GM12891 (cell line): ENCODE measurements at regions not wholly inside any gene's neighbourhood (a gene's known extent, or its start where the extent isn't known, plus 50 kb on each side); places are given as distances from the start of the nearest gene placed in this dataset.
"Not testable (repeated sequence)": the region's sequence is repeated elsewhere in the genome, so short reads cannot be mapped to it uniquely, and the experiment has no call there.

Experiments
- DNase-seq: peaks from one replicate; pipeline ENCODE4 v3.0.0; 2011; ENCODE audit warnings: low spot score; ENCODE audit not compliant: insufficient read length
- FAIRE-seq: peaks from 2 replicates; lab custom pipeline; 2011; peaks lifted over from hg19 to GRCh38; lab: Jason Lieb, UNC
- PAX5 ChIP-seq: IDR thresholded peaks from 2 replicates; pipeline ENCODE4 v1.6.1; 2011; ENCODE audit warnings: low read length, moderate library complexity, mild to moderate bottlenecking; ENCODE audit not compliant: insufficient read depth, severe bottlenecking
- POLR2A ChIP-seq: IDR thresholded peaks from 2 replicates; pipeline ENCODE4 v1.6.1; 2011; ENCODE audit warnings: low read depth, low read length, control low read depth
- POLR2AphosphoS5 ChIP-seq: IDR thresholded peaks from 2 replicates; pipeline ENCODE4 v1.6.1; 2011; ENCODE audit warnings: low read depth, low read length, control low read depth
- POU2F2 ChIP-seq: IDR thresholded peaks from 2 replicates; pipeline ENCODE4 v1.6.1; 2011; ENCODE audit warnings: low read depth, mild to moderate bottlenecking, control low read depth, low read length, moderate library complexity
- SPI1 ChIP-seq: IDR thresholded peaks from 2 replicates; pipeline ENCODE4 v1.6.1; 2011; ENCODE audit warnings: low read depth, low read length, control low read depth
- TAF1 ChIP-seq: IDR thresholded peaks from 2 replicates; pipeline ENCODE4 v1.6.1; 2011; ENCODE audit warnings: low read depth, low read length, control low read depth

DNA sequence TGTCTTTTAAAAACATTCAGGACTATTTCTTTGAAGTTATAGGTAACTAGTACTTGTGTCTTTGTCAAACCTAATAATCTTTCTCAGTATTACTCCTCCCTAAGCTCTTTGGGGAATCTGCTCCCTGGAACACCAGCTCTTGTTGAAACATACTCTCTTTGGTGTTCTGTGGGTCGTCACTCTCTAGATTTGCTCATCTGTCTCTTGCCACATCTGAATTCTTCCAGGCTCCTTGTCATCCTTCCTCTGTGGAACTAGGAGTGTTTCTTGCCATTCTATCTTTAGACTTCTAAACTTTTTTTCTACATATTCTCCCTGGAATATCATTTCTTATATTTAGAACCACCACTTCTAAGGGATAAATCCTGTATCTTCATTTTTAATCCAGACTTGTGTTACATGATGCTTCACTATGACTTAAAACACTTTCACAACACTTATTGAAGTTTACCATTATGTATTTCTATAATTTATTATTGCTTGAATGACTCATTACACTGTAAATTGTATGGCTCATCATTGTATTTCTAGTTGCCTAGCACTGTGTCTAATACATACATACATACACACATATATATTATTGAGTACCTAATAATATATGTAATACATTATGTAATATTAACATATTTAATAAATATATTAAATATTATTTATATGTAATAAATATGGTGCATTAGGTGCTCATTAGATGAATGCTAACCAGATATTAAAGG is 186.1 kb downstream of the TMA16 start:
- no peak for FAIRE-seq
- DNase-seq = no peak
- TF ChIP-seq POLR2A (no peak), SPI1 (no peak), POLR2AphosphoS5 (no peak), POU2F2 (no peak), TAF1 (no peak), PAX5 (no peak)

DNA sequence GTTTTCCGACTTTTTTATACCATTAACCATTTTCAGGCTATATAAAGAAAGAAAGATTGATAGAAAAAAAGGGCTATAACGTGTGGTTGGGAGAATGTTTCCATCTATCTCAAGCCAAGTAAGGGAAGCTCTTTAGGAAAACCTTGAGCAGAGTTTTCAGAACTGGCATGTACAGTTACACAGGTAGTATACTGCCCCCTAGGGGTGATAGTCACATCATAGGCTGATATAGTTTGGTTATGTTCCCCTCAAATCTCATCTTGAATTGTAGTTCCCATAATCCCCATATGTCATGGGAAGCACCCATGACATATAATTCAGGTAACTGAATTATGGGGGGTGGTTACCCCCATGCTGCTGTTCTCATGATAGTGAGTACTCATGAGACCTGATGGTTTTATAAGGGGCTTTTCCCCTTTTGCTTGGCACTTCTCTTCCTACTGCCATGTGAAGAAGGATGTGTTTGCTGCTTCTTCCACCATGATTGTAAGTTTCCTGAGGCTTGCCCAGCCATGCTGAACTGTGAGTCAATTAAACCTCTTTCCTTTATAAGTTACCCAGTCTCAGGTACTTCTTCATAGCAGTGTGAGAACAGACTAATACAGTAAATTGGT is 186.8 kb downstream of the TMA16 start:
- FAIRE-seq = peak; percentile 85
- no peak for TF ChIP-seq POLR2AphosphoS5
- no peak for TF ChIP-seq PAX5
- no peak for TF ChIP-seq SPI1
- TF ChIP-seq TAF1 = no peak
- TF ChIP-seq POLR2A = no peak
- no peak for TF ChIP-seq POU2F2
- no peak for DNase-seq

DNA sequence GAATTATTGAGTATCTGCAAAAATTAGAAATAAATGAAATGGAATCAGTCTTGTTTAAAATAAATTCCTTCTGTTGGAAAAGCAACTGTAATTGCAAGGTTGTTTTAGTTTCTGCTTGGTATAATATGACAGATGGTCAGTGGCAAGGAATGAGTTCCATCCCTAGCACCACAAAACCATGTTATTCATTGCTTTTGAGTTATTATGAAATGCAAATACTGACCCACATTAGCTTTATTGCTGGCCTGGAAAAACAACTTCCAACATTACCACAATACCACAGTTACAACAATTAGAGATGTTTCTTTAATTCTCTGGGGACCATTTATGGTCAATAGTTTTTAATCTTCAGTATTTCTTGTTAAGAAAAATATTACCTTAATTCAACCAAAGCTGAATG is 194.4 kb downstream of the TMA16 start:
- FAIRE-seq = no peak

DNA sequence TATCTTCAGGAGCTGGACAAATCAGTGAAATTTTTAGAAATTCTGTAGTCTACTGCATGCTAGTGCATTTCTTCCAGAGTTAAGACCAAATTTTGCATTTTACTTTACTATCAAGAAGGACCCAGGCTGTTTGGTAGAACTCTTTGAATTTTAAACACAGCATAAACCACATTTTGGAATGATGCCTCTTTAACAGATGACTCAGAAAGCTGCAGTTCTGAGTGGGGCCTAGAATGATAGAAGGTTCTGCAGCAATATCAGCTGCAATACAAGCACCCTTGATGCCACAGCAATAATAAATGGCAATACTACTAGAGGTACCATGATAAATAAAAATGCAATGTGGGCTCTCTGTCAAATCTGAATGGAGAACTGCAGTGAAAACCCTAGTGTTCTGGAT is 198.7 kb downstream of the TMA16 start:
- DNase-seq (no peak), FAIRE-seq (no peak)
- TF ChIP-seq POLR2A = no peak
- no peak for TF ChIP-seq PAX5
- TF ChIP-seq POLR2AphosphoS5 = no peak
- no peak for TF ChIP-seq POU2F2
- no peak for TF ChIP-seq SPI1
- TF ChIP-seq TAF1 = no peak

More for the DNA sequence above, 194.4 kb downstream of the TMA16 start:
- no peak for DNase-seq
- TF ChIP-seq POLR2A (no peak), SPI1 (no peak), POU2F2 (no peak), TAF1 (no peak), POLR2AphosphoS5 (no peak), PAX5 (no peak)

DNA sequence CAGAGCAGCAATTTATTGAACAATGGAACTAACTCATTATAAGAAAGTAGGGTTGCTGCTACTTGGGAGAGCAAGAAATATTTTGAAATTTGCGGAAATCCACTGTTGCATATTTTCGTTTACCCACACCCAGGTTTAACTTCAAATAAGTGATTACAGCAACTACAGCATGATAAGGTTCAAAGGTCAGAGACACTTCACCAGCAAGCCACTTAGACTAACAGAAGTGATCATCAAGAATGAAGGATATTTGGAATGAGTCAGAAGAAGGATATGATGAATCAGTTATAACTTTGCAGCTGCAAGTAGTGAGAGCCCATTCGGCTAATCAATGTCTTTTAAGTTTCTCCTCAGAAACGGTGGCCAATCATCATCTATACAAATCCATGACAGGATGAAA is 199.3 kb downstream of the TMA16 start:
- FAIRE-seq = peak; percentile 33
- TF ChIP-seq POLR2AphosphoS5 = no peak
- DNase-seq = no peak

DNA sequence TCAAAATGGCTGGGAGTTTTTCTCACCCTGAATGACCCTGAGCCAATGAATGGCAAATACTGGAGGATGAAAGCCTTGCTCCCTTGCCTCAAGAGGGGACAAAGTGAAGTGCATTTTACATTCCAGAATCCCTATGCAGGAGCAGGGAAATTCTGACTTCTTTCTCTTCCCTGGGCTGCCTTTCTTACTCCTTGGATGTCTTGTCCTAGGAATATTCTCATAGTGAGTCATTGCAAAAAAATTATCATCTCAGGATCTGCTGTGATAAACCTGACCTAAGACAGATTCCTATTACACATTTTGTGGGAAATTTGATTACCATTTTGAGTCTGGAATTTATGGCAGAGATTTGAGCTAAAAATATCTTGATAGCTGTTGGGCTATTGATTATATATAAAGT is 199.9 kb downstream of the TMA16 start:
- FAIRE-seq = no peak
- no peak for DNase-seq
- TF ChIP-seq POLR2AphosphoS5 = no peak
- no peak for TF ChIP-seq POLR2A
- TF ChIP-seq TAF1 = no peak
- no peak for TF ChIP-seq SPI1
- no peak for TF ChIP-seq PAX5
- TF ChIP-seq POU2F2 = no peak

DNA sequence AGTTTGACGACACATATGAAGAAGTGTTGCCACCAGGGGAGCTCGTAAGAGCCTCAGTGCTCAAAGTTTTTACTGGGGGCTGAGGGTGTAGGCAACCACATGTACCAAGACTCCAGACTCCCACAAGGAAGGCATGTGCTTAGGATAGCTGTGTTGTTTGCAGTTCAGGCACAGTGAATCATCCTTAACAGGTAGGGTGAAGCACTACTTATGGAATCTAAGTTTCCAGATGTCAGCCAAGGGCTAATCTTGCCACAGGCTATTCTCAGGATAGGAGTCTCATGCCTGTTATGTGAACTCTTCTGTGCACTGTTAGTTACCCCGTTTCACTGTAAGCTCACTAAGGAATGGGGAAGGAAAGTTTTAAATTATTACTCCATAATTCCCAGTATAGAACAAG is 202.6 kb downstream of the TMA16 start:
- FAIRE-seq (no peak), DNase-seq (no peak)
- TF ChIP-seq POU2F2 (no peak), TAF1 (no peak), POLR2AphosphoS5 (no peak), PAX5 (no peak), POLR2A (no peak)

DNA sequence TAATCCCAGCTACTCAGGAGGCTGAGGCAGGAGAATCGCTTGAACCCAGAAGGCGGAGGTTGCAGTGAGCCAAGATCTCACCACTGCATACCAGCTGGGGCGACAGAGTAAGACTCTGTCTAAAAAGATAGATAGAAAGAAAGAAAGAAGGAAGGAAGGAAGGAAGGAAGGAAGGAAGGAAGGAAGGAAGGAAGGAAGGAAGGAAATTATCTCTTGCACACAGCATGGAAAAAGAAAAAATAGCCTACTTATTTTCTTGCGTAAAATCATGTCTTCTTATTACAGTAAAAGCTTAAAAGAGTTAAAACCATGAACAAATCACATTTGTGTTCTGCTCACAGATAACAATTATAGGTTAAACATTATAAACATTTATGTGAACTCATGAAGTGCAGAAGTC is 205.9 kb downstream of the TMA16 start:
- DNase-seq, FAIRE-seq: not testable (repeated sequence)

DNA sequence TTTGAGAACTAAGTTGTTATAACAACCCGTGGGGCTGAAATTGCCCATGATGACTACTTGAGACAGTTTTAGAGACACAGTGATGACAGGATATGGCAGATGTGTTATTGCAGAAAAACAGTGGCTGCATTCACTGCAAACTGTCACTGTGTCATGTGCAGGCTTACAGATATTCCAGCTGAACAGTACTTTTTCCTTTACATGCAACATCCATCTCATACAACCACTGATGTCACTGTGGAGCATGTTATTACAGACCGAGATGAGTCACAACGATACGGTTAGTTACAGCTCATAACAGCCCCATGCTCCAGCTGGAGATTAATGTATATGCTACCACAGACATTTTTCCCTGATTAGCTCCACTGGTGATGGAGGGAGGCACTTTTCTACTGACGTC is 207.4 kb downstream of the TMA16 start:
- DNase-seq (no peak), FAIRE-seq (peak; percentile 93)
- TF ChIP-seq TAF1 = no peak
- TF ChIP-seq PAX5 = no peak
- TF ChIP-seq POLR2AphosphoS5 = no peak
- no peak for TF ChIP-seq SPI1
- peak; percentile 56; the same call in 1 of the 2 replicates for TF ChIP-seq POU2F2

DNA sequence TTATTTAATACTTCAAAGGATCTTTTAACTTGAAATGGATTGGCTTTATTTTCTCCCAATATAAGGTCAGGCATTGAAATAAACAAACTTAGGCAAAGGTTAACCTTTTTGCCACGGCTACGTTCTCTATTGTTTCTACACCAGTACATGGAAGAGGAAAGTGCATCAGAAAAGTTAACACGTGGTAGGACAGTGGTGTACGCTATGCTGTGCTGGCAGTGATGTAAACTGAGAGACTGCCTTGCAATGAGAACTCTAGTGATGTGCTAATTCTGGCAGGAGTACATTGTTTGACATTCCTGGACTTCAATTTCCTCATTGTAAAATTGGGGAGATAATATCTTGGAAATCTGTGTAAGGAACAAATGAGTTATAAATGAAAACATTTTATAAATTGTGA is 208.2 kb downstream of the TMA16 start:
- TF ChIP-seq PAX5 = no peak
- no peak for TF ChIP-seq TAF1
- no peak for TF ChIP-seq POU2F2
- no peak for TF ChIP-seq POLR2AphosphoS5
- no peak for TF ChIP-seq SPI1
- TF ChIP-seq POLR2A = no peak
- DNase-seq (no peak), FAIRE-seq (no peak)
